HCT116 (cell line): ENCODE measurements at regions not wholly inside any gene's neighbourhood (a gene's known extent, or its start where the extent isn't known, plus 50 kb on each side); places are given as distances from the start of the nearest gene placed in this dataset.

Source experiments
- ATAC-seq: fragments of 200-7000 bp; cut with Tn5 transposase; 2 replicates; pipeline ENCODE4 v1.9.1; 2020; ENCODE audit warnings: mild to moderate bottlenecking, moderate library complexity
- BruUV-seq: library from RNA; stranded (reverse); fragments of 400-500 nt; replicated peaks from 2 replicates; lab custom pipeline; 2021; lab: Mats Ljungman, UMichigan
- CTCF ChIA-PET: fragments of 300-600 bp; sonication (Branson Sonifier 250); formaldehyde crosslinking; loops from one replicate; lab custom pipeline; 2021; ENCODE audit warnings: antibody characterized with exemption; lab: Charles Lee
- POLR2A ChIA-PET: fragments of 300-600, 350-600 bp; sonication (Branson Sonifier 250); formaldehyde crosslinking; loops from one replicate; lab custom pipeline; 2021; ENCODE audit warnings: antibody characterized with exemption; lab: Charles Lee
- RAD21 ChIA-PET, 2 experiments: fragments of 300-600 bp; sonication (Branson Sonifier 250); formaldehyde crosslinking; loops; one replicate each; lab custom pipeline; 2023; ENCODE audit warnings: low total read pairs in 2 of 2; ENCODE audit not compliant: uncharacterized antibody in 2 of 2, unreplicated experiment in 2 of 2, low non-redundant PET in 1 of 2; lab: Charles Lee
- DNase-seq: peaks from one replicate; pipeline ENCODE4 v3.0.0-alpha.2; 2010; ENCODE audit warnings: low read depth, low spot score
- H2AFZ ChIP-seq: fragments of 200-600 bp; shearing (Covaris generic), sonication (generic); 2 replicates; pipeline ENCODE4 v1.6.1; 2017; ENCODE audit warnings: low read depth, mixed run types, mixed read lengths, antibody characterized with exemption, low read length; ENCODE audit not compliant: poor library complexity, severe bottlenecking
- H3K27ac ChIP-seq: 2 replicates; pipeline ENCODE4 v1.5.1; 2012; ENCODE audit warnings: low read depth, low read length
- H3K27me3 ChIP-seq: fragments of 200-600 bp; sonication (generic); 2 replicates; pipeline ENCODE4 v1.6.1; 2016; ENCODE audit warnings: mixed run types, low read length, mixed read lengths; ENCODE audit not compliant: insufficient read depth
- H3K36me3 ChIP-seq, 2 experiments: fragments of 200-500 bp in 1 of 2; fragments of 200-600 bp in 1 of 2; sonication (Bioruptor generic) in 1 of 2; sonication (generic) in 1 of 2; 2 replicates each; pipeline versions ENCODE4 v1.5.1 to v1.6.1; 2014 to 2016; ENCODE audit warnings: low read length in 2 of 2, inconsistent platforms in 1 of 2, mixed read lengths in 1 of 2, mixed run types in 1 of 2; ENCODE audit not compliant: insufficient read depth in 2 of 2, control insufficient read depth in 1 of 2
- H3K4me1 ChIP-seq, 2 experiments: fragments of 200-600 bp in 1 of 2; sonication (generic) in 1 of 2; 2 replicates each; pipeline versions ENCODE4 v1.5.1 to v1.6.1; 2012 to 2017; ENCODE audit warnings: low read length in 2 of 2, inconsistent platforms in 1 of 2, mild to moderate bottlenecking in 1 of 2, mixed read lengths in 1 of 2, mixed run types in 1 of 2, moderate library complexity in 1 of 2; ENCODE audit not compliant: insufficient read depth in 2 of 2, control insufficient read depth in 1 of 2
- H3K4me2 ChIP-seq: fragments of 200-600 bp; sonication (generic); 2 replicates; pipeline ENCODE4 v1.6.1; 2017; ENCODE audit warnings: mixed run types, low read length, mixed read lengths
- H3K4me3 ChIP-seq, 2 experiments: fragments of 200-600 bp in 1 of 2; sonication (generic) in 1 of 2; replicated peaks in 1 of 2; 2 replicates each; pipeline ENCODE4 v1.5.1; 2011 to 2016; ENCODE audit warnings: low read length in 2 of 2, control low read depth in 1 of 2, low read depth in 1 of 2, mild to moderate bottlenecking in 1 of 2, mixed read lengths in 1 of 2, mixed run types in 1 of 2
- H3K79me2 ChIP-seq: fragments of 200-600 bp; sonication (generic); 2 replicates; pipeline ENCODE4 v1.6.1; 2017; ENCODE audit warnings: mild to moderate bottlenecking, mixed run types, low read length, moderate library complexity, mixed read lengths; ENCODE audit not compliant: insufficient read depth
- H3K9ac ChIP-seq: fragments of 200-600 bp; sonication (generic); 2 replicates; pipeline ENCODE4 v1.6.1; 2016; ENCODE audit warnings: low read length, mixed read lengths
- H3K9me2 ChIP-seq: fragments of 200-600 bp; sonication (generic), shearing (Covaris generic); 2 replicates; pipeline ENCODE4 v1.6.1; 2017; ENCODE audit warnings: mixed run types, mild to moderate bottlenecking, moderate library complexity; ENCODE audit not compliant: insufficient read depth
- H3K9me3 ChIP-seq, 2 experiments: fragments of 200-500 bp in 1 of 2; fragments of 200-600 bp in 1 of 2; sonication (Bioruptor generic) in 1 of 2; sonication (generic) in 1 of 2; 2 replicates each; pipeline ENCODE4 v1.6.1; 2014 to 2017; ENCODE audit warnings: low read length in 2 of 2, mixed read lengths in 2 of 2, inconsistent platforms in 1 of 2, low read depth in 1 of 2, mild to moderate bottlenecking in 1 of 2, mixed run types in 1 of 2, moderate library complexity in 1 of 2; ENCODE audit not compliant: control insufficient read depth in 1 of 2, insufficient read depth in 1 of 2
- H4K20me1 ChIP-seq: fragments of 200-600 bp; sonication (generic), shearing (Covaris generic); 2 replicates; pipeline ENCODE4 v1.6.1; 2017; ENCODE audit warnings: mixed run types, mild to moderate bottlenecking, moderate library complexity; ENCODE audit not compliant: insufficient read depth
- CBX3 ChIP-seq: IDR thresholded peaks from 2 replicates; pipeline ENCODE4 v1.6.1; 2012; ENCODE audit warnings: low read depth
- CEBPB ChIP-seq: IDR thresholded peaks from 2 replicates; pipeline ENCODE4 v1.6.1; 2012; ENCODE audit warnings: low read depth
- EGR1 ChIP-seq: IDR thresholded peaks from 2 replicates; pipeline ENCODE4 v1.6.1; 2012; ENCODE audit warnings: low read depth
- ELF1 ChIP-seq: IDR thresholded peaks from 2 replicates; pipeline ENCODE4 v1.6.1; 2012; ENCODE audit warnings: low read depth, borderline replicate concordance
- EZH2 ChIP-seq: fragments of 200-600 bp; sonication (generic); IDR thresholded peaks from 2 replicates; pipeline ENCODE4 v1.6.1; 2017; ENCODE audit warnings: antibody characterized with exemption, mixed run types
- POLR2AphosphoS5 ChIP-seq: IDR thresholded peaks from 2 replicates; pipeline ENCODE4 v1.6.1; 2011; ENCODE audit warnings: mild to moderate bottlenecking, low read depth, low read length, moderate library complexity
- RAD21 ChIP-seq: IDR thresholded peaks from 2 replicates; pipeline ENCODE4 v1.6.1; 2012; ENCODE audit warnings: low read depth, mild to moderate bottlenecking
- SIN3A ChIP-seq: IDR thresholded peaks from 2 replicates; pipeline ENCODE4 v1.6.1; 2012; ENCODE audit warnings: low read depth
- SRF ChIP-seq: IDR thresholded peaks from 2 replicates; pipeline ENCODE4 v1.6.1; 2012; ENCODE audit warnings: low read depth
- TCF7L2 ChIP-seq: IDR thresholded peaks from 2 replicates; pipeline ENCODE4 v1.7.0; 2011; ENCODE audit warnings: borderline replicate concordance, inconsistent platforms; ENCODE audit not compliant: insufficient read depth, insufficient read length; ENCODE audit errors: extremely low read depth
- YY1 ChIP-seq: IDR thresholded peaks from 2 replicates; pipeline ENCODE4 v1.6.1; 2011; ENCODE audit warnings: low read length, low read depth, moderate library complexity, mild to moderate bottlenecking; ENCODE audit not compliant: insufficient replicate concordance; ENCODE audit errors: extremely low read depth
- ZFX ChIP-seq: fragments of 450-650 bp; IDR thresholded peaks from 2 replicates; pipeline ENCODE4 v1.6.1; 2017
- ZNF274 ChIP-seq: fragments of 200-500 bp; sonication (Bioruptor generic); IDR thresholded peaks from 2 replicates; pipeline ENCODE4 v1.6.1; 2014; ENCODE audit warnings: mild to moderate bottlenecking, low read depth, low read length, inconsistent platforms
- intact Hi-C: fragments of 100-400 bp; cut with micrococcal nuclease; formaldehyde crosslinking; loops from 2 replicates; pipeline ENCODE4 v1.10.0; 2022
- TF ChIP-seq, protein P1 (sequence below): IDR thresholded peaks from 2 replicates; pipeline ENCODE4 v1.6.1; 2011; ENCODE audit warnings: mild to moderate bottlenecking, low read length, moderate library complexity; ENCODE audit not compliant: insufficient replicate concordance; ENCODE audit errors: extremely low read depth
- TF ChIP-seq, protein P2 (sequence below): IDR thresholded peaks from 2 replicates; pipeline ENCODE4 v1.6.1; 2012; ENCODE audit warnings: low read depth
- TF ChIP-seq, protein P3 (sequence below): IDR thresholded peaks from 2 replicates; pipeline ENCODE4 v1.6.1; 2012

DNA sequence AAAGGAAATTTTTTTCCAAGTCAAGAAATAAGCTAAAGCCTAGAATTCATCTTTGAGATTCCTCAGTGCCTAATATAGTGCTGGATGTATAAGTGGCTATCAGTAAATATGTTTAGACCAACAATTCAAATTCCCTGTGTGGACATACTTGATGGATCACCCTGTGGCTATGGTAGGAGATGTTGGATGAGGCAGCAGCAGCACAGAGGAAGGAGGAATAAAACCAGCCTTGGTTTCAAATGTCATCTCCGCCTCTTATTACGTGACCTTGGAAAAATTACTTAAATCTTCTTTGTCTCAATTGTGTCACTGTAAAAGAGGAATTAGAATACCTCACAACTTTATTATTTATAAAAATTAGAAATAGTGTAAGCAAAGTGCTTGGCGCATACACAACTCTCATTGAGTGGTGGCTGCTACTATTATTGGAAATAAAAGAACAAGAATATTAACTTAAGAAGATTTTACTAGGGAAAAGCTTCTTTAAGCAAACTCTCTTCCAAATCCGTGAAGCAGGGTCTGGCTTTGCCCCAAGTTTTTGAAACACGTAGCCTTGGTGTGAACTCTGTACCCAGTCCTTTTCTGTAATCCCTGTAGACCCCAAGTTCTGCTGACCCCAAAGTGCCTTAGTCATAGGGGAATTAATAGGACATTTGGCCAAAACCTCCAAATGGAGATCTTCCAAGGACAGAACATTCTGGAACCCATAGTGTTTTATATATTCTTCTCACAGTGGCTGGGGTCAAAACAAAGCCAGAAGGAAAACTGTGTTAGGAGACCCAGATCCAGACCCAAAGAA lies 283.8 kb downstream of the PTEN start:
- H3K4me3 ChIP-seq, result no peak overlapping the region
- H2AFZ ChIP-seq, result no peak overlapping the region
- ChIA-PET RAD21 (no interaction called here), POLR2A (no interaction called here), CTCF (no interaction called here)
- H3K9me3 ChIP-seq, result no peaks in the 10 kb centered on the region
- BruUV-seq, result no TSS peak
- no peaks in the 10 kb centered on the region for H4K20me1 ChIP-seq
- H3K4me1 ChIP-seq, result peaks cover 0 to 7% of the 10 kb centered on the region in 2 experiments; a peak in 1 of 4 replicates
- intact Hi-C loops, result no loop called here
- no peak overlapping the region for H3K4me2 ChIP-seq
- ATAC-seq (no peak), DNase-seq (no peak)
- H3K9ac ChIP-seq, result no peak overlapping the region
- no peaks in the 10 kb centered on the region for H3K79me2 ChIP-seq
- no peak for TF ChIP-seq CBX3
- TF ChIP-seq CEBPB, result no peak
- TF ChIP-seq, protein P1, sequence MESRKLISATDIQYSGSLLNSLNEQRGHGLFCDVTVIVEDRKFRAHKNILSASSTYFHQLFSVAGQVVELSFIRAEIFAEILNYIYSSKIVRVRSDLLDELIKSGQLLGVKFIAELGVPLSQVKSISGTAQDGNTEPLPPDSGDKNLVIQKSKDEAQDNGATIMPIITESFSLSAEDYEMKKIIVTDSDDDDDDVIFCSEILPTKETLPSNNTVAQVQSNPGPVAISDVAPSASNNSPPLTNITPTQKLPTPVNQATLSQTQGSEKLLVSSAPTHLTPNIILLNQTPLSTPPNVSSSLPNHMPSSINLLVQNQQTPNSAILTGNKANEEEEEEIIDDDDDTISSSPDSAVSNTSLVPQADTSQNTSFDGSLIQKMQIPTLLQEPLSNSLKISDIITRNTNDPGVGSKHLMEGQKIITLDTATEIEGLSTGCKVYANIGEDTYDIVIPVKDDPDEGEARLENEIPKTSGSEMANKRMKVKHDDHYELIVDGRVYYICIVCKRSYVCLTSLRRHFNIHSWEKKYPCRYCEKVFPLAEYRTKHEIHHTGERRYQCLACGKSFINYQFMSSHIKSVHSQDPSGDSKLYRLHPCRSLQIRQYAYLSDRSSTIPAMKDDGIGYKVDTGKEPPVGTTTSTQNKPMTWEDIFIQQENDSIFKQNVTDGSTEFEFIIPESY, result no peak
- no peak for TF ChIP-seq ELF1
- TF ChIP-seq ZNF274, result no peak
- no peak for TF ChIP-seq POLR2AphosphoS5
- TF ChIP-seq SRF, result no peak
- TF ChIP-seq, protein P2, sequence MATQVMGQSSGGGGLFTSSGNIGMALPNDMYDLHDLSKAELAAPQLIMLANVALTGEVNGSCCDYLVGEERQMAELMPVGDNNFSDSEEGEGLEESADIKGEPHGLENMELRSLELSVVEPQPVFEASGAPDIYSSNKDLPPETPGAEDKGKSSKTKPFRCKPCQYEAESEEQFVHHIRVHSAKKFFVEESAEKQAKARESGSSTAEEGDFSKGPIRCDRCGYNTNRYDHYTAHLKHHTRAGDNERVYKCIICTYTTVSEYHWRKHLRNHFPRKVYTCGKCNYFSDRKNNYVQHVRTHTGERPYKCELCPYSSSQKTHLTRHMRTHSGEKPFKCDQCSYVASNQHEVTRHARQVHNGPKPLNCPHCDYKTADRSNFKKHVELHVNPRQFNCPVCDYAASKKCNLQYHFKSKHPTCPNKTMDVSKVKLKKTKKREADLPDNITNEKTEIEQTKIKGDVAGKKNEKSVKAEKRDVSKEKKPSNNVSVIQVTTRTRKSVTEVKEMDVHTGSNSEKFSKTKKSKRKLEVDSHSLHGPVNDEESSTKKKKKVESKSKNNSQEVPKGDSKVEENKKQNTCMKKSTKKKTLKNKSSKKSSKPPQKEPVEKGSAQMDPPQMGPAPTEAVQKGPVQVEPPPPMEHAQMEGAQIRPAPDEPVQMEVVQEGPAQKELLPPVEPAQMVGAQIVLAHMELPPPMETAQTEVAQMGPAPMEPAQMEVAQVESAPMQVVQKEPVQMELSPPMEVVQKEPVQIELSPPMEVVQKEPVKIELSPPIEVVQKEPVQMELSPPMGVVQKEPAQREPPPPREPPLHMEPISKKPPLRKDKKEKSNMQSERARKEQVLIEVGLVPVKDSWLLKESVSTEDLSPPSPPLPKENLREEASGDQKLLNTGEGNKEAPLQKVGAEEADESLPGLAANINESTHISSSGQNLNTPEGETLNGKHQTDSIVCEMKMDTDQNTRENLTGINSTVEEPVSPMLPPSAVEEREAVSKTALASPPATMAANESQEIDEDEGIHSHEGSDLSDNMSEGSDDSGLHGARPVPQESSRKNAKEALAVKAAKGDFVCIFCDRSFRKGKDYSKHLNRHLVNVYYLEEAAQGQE, result no peak
- TF ChIP-seq ZFX, result no peak
- TF ChIP-seq EZH2, result no peak
- TF ChIP-seq, protein P3, sequence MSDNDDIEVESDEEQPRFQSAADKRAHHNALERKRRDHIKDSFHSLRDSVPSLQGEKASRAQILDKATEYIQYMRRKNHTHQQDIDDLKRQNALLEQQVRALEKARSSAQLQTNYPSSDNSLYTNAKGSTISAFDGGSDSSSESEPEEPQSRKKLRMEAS, result no peak
- TF ChIP-seq EGR1, result no peak
- TF ChIP-seq SIN3A, result no peak
- TF ChIP-seq TCF7L2, result no peak
- TF ChIP-seq RAD21, result no peak
- no peak for TF ChIP-seq YY1
- no peak overlapping the region for H3K27ac ChIP-seq
- H3K9me2 ChIP-seq, result no peaks in the 10 kb centered on the region
- H3K27me3 ChIP-seq, result no peaks in the 10 kb centered on the region
- no peaks in the 10 kb centered on the region for H3K36me3 ChIP-seq
